HG03520 (cell line): ENCODE measurements at regions not wholly inside any gene's neighbourhood (a gene's known extent, or its start where the extent isn't known, plus 50 kb on each side); places are given as distances from the start of the nearest gene placed in this dataset.
"Not testable (repeated sequence)": the region's sequence is repeated elsewhere in the genome, so short reads cannot be mapped to it uniquely, and the experiment has no call there.

Experiments used
- ATAC-seq: cut with Tn5 transposase; IDR thresholded peaks from one replicate; pipeline ENCODE4 v1.9.1; 2021; ENCODE audit warnings: mild to moderate bottlenecking, moderate library complexity; ENCODE audit not compliant: unreplicated experiment

DNA sequence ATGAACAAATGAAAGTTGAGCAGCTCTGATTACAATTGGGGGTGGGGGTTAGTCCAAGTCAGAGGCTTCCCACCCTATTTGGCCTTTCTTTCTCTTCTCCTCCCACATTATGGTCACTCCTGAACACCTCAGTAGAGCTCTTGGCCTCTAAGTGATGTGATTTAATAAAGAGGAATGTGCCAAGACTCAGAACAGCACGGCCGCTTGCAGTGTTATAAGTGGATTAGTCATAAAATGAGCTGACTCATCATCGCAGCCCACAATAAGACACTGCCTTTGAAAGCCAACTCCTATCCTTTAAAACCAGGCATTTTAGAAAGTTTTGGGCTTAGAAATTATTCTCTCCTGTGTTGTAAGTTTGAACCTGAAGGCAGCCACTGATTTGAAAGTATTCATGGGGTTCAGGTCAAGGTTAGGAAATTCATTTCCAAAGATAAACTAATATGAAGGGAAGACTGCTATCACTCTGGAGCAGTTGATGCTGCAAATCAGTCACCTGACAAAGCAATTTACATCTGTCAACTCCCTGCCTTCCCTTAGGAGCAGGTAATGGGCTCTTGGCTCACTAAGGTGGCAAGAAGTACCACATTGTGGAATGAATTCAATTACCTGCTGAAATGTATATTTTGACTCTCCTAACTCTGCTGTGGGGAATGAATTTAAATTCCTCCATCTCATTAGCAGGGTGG, 283.6 kb upstream of the NMUR2 start:
- no peak for ATAC-seq

DNA sequence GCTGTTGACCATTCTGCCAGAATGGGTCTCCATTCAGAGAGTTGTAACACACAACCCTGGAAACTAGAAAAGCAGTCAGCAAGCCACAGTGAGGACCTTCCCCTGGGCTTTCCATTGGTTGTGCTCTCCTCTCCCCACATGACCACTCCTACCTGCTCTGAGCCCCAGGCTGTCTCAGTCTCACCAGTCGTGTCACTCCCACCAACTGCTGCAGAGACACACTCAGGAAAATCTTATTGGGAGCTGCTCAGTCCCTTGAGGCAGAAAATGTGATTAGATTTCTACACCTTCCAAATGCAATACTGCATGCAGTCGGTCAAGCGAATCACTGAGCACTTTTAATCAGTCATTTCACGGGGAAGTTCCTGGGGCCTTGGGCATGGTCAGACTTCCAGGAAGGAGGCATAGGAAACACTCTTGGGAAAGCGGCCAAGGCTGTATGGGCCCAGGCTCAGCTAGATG, 284.2 kb upstream of the NMUR2 start:
- ATAC-seq, result no peak

DNA sequence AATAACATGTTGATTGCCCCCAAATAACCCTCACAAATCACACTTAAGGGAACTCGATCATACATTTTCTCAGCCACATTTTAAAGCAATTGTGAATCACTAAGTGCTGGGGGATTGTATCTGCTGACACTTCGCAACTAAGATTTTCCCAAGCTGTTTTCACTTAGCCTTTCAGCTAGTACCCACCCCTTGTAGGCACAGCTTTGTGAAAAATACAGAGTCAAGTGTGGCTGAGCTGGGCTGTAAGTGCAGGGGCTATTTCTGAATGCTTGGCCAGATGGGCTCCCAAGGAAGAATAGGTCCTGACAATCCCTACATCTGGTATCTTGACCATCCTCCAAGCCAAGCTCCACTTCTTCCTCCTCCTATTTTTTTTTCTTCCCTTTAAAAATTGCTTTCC, 289.2 kb upstream of the NMUR2 start:
- ATAC-seq, result no peak

DNA sequence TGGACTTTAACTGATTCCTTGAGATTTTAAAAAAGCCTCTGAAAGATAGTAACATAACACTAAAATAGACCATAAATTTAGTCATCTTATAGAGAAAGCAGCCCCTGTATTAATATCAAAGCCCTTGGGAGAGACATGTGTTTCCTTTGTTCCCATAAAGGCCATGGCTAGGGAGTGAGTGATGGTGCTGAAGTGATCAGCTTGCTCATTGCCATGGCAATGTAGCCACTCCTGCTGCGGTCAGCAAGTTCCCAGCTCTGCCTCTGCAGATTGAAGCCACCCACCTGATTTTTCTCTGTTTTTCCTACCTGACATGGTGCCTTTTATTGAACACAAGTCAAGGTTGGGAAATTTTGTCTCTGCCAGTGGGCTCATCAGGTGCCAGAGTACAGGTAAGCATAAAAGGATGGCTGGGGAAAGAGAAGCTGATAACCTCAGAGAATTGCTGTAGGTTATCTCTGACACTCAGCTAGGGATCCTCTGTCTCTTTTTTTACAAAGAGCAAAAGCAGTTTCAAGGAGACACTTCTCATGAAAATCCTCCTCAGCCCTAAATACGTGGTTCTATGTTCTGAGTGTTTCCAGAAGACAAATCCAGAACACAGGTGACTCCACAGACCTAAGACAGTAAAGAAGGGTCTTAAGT, 296.3 kb upstream of the NMUR2 start:
- no peak for ATAC-seq

DNA sequence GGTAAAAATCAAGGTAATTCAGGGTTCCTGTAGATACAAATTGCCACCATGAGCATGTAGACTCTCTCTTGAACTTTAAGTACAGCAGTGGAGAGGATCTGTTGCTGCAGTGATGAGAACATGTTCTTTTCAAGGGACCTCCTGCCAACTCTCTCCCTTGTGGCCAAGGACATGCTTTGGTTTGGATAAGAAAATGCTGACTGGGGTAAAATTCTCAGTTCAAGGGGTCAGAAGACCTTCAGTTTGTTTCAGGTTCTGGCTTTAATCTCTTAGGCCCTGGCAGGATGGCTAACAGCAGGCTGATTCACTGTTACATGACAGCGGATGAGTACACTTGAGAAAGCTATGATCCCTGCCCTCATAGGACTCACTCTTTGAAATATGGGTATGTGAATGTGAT, 299.2 kb upstream of the NMUR2 start:
- ATAC-seq, result no peak

DNA sequence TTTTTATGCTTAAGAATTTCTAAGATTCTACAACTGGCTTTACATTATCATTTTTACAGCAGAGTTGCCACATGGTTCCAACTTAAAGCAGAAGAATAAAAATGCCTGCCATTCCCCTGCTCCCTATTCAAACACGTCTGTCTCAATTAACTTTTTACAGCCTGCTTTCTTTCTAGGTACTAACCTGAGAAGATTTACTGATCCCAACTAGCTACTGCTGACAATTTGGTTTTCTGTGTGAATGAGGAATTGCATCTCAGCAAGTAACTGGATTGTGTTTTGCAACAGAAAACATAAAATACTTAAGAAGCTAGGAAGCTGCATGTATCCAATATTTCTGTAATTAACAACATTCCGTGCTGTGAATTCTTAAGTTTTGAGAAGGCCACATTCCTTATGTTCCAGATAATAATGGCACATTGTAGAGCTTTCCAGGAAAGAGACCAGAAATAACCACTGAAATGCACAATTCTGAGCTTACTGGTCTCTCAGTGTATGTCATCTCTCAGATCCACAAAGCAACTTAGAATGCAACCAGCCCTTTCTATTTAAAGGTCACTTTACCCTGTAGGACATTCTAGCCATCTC, 306.8 kb upstream of the NMUR2 start:
- no peak for ATAC-seq

DNA sequence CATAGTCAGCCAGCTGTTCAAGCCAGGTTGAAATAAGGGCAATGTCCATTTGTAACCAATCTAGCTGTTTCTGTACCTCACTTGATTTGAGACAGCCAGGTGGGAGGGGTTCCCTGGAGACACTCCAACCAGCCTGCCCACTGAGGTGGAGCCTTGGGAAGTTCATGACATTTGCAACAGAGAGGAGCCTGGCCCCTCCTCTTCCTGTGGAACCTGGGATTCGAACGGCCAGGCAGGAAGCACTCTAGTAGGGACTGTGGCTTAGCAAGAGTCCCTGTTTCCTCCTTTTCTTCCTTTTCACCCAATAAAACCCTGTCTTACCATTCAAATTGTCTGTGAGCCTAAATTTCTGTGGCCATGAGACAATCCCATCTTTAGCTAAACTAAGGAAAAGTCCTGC, 312.3 kb upstream of the NMUR2 start:
- no peak for ATAC-seq

DNA sequence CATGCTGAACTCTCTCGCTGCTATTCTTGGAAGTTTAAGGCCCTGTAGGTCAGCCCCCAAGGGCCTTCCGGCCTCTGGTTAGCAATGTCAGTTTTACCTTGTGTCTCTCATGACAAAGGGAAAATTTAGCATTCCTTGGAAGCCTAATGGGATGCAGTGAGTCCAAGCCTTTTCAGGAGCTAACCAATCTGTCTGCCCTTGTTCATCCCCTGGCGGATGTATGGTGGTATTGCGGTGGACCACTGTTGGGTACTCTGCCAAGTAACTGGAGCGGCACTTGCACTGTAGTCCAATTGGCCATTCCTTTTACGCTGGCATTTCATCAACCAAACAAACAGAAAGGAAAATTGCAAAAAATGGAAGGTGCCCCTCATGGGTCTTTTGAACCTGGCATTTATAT, 318.4 kb upstream of the NMUR2 start:
- no peak for ATAC-seq

DNA sequence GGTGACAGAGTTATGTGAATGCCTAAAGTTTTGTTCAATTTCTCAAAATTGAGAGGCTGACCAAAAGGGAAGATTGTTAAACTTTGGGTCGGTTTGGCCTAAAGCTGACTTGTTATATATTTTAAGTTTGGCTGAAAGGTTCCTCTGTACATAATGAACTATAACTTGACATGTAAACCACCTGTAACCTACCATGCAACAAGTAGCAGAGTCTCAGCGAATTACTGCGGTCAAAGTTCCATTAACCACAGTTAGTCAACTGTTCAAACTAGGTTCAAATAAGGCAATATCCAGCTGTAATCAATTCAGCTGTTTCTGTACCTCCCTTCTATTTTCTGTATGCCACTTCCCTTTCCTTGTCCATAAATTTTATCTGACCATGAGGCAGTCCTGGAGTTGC, 325.1 kb upstream of the NMUR2 start:
- no peak for ATAC-seq

DNA sequence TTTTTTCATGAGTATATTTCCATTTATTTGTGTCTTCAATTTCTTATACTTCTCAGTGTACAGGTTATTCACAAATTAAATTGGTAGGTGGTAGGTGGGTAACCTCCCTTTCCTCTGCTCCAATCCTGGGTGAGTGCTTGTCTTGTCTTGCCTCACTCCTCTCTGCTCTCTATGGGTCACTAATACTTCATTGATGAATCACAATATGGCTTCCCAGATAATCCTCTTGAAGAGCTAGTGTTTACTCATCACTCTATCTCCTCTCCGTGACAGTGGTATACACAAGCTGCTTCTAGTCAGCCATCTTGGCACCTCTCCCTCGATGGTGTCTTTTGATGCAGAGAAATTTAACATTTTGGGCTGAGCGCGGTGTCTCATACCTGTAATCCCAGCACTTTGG, 331.8 kb upstream of the NMUR2 start:
- ATAC-seq, result no peak

DNA sequence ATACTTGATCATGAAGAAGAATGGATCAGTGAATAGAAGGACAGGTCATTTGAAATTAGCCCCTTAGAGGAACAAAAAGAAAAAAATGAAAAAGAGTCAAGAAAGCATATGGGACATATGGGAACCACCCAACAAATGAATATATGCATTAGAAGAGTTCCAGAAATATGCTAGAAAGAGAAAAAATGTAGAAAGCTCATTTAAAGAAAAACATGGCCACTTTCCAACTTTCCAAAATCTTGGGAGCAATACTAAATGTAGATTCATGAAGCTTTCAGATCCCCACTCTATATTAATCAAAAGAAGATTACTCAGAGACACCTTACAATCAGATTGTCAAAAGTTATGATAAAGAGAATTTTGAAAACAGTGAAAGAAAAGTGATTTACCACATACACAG, 334.8 kb upstream of the NMUR2 start:
- no peak for ATAC-seq

DNA sequence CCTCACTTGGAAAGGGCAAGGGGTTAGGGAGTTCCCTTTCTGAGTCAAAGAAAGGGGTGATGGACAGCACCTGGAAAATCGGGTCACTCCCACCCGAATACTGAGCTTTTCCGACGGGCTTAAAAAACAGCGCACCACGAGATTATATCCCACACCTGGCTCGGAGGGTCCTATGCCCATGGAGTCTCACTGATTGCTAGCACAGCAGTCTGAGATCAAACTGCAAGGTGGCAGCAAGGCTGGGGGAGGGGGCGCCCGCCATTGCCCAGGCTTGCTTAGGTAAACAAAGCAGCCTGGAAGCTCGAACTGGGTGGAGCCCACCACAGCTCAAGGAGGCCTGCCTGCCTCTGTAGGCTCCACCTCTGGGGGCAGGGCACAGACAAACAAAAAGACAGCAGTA, 336.0 kb upstream of the NMUR2 start:
- ATAC-seq, result not testable (repeated sequence)

DNA sequence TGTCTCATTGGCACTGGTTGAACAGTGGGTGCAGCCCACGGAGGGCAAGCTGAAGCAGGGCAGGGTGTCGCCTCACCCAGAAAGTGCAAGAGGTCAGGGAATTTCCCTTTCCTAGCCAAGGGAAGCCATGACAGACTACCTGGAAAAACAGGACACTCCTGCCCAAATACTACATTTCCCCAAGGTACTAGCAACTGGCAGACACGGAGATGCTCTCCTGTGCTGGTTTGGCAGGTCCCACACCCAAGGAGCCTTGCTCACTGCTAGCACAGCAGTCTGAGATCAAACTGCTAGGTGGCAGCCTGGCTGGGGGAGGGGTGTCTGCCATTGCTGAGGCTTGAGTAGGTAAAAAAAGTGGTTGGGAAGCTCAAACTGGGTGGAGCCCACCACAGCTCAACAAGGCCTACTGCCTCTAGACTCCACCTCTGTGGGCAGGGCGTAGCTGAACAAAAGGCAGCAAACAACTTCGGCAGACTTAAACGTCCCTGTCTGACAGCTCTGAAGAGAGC, 382.7 kb upstream of the NMUR2 start:
- not testable (repeated sequence) for ATAC-seq

DNA sequence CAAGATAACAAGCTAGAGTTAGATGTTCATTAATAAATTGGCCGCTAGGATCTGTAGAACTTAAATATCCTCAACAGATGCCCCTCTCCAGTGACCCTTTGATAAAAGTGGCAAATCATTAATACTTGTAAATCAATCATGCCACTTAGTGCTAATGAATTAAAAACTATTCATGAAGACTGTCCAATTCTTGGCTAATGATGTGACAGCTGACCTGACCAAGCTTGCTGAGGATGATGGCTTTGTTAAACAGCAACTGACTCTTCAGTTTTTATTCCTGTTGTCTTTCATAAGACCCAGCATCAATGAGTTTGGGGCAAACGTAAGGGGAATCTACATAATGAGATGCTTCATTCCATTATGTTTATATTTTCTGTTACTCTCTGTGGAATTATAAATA, 396.8 kb upstream of the NMUR2 start:
- ATAC-seq, result no peak

DNA sequence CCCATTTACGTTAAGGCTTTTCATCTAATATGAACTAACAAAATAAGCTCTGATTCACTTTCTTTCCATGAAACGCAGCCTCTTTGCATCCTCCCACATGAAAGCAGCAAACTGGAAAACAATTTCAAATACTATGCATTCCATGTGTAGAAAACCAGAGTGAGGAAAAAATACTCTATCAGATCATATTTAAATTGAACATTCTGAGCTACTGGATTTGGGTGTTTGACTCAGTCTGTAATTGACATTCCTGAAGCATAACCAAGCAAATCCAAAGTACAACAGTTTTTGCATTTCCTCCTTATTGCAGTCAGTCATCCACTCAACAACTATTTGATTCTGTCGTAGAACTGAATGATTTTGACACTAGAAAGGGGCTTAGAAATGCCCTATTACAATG, 399.1 kb upstream of the NMUR2 start:
- no peak for ATAC-seq

DNA sequence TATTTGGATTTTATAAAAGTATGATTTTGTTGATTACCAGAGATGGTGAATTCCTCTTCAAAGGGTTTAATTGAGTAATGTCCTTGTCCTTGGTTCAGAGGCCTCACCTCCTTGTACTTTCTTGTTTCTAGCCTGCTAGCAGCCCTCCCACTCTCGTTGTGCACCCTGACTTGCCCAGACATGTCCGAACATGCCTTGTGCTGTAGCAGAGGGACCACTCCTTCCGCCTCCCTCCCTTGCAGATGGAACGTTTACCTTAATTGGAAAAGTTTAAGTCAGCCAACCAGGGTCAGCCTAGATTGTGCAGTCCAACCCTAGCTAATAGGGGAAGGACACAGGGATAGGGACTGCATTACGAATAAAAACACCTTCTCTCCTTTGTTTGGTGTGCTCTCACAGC, 406.9 kb upstream of the NMUR2 start:
- ATAC-seq, result no peak

DNA sequence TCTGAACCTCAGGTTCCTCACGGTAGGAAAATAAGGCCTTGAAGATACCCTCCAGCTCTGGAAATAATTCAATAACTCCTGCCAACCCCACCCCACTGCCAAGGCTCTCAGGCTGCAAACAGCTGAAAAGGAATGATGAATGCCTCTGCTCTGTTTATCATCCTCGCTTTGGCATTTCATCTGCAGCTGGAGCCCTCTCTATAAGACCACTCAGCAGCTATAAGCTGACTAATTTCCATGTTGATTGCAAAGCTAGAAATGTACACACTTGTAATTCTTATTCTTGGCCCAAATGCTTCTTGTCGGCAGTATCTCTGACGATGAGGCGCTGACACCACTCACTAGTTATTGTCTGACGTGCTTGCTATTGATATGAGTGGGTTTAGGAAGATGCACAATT, 408.4 kb upstream of the NMUR2 start:
- ATAC-seq, result no peak

DNA sequence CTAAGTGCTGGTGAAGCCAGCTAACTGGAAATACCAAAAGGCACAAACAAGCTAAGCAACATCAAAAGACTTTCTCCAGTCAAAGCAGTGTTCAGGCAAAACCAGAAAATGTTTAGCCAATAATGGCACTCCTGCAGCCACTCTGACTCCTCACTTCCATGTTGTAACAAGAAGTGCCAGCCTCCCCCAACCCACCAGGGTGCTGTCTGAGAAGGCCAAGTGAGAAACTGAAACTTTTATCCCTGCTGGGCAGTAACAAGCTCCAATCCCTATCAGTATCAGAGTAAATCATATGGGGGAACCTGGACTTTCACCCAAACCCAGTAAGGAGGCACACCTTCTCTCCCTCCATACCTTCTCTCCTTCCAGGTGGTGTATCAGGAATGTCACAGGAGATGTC, 414.8 kb upstream of the NMUR2 start:
- no peak for ATAC-seq

DNA sequence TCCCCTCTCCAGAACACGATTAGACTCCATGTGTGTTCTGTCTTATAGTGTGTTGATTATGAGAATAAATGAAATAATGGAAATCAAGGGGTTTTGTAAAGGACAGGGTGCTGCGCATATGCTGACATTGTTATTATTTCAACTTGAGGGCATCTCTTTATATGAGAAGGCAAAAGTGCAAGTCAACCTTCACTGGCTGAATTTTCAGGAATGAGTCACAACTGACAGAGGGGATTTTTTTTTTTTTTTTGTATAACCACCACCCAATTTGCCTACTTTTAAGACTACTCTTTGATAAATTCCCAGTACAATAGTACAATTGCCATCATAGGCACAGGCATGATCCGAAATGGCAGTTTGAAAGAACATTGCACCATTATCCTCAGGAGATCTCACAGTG, 419.2 kb upstream of the NMUR2 start:
- no peak for ATAC-seq

DNA sequence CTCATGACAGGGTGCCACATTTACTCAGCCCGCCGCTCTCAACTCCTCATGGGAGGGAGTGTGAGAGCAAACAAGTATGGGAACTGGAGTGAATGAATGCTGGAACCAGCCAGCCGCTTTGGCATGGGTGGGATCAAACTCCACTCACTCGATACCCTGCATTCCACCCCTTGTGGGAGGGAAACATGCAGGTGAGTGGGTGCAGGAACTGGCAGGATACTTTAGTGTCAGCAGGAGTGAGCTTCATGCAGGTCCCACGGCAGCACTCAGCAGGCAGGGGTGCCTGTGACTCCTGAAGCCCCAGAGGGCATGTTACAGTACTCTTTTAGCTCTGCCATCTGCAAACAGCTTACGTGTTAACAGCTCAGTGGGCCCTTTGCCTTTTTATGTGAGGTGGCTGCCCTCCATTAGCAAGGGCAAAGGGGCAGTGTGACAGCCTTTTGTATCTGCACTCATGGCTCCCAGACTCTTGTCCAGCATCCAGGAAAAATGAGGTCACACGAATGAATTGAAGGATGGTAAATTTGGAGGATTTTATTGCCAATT, 433.2 kb upstream of the NMUR2 start:
- no peak for ATAC-seq

DNA sequence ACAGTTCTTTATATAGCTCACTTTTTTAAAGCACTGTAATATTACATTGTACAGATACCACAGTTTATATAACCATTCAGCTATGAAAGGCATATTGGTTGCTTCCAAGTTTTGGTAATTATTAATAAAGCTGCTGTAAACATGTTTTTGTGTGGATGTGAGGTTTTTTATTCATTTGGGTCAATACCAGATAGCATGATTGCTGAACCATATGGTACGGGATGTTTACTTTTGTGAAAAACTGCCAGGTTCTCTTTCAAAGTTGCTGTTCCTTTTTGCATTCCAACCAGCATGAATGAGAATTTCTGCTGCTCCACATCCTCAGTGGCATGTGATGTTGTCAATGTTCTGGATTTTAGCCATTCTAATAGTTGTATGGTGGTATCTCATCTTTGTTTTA, 439.6 kb upstream of the NMUR2 start:
- ATAC-seq, result no peak

DNA sequence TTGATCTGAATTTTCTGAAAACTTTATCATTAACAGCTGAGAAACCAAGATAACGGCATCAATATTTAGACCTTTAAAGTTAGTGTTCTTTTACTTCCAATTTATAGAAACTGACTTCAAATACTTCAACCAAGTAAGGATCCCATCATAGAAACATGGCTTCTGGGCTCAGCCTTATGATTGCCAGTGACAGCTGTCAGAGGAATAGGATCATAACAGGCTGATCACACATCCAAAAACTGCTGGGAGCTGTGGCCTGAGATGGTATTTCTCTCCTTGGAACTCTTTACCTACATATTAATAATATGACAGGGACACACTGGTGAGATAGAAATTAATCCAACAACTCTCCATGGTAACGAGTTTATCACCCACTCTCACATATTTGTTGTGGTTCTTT, 448.3 kb upstream of the NMUR2 start:
- no peak for ATAC-seq
